ENCODE measurements at regions not wholly inside any gene's neighbourhood (a gene's known extent, or its start where the extent isn't known, plus 50 kb on each side); places are given as distances from the start of the nearest gene placed in this dataset.

- no peak for ATAC-seq
- TF ChIP-seq ZFP30 (CRISPR knock-in tag; IDR thresholded peaks at IDR 0.05) (no peak), TCF4 (CRISPR knock-in tag; IDR thresholded peaks at IDR 0.05; ENCODE audit: borderline replicate concordance) (no peak), BACH2 (CRISPR knock-in tag; IDR thresholded peaks at IDR 0.05; ENCODE audit: borderline replicate concordance) (no peak), RARB (CRISPR knock-in tag; IDR thresholded peaks at IDR 0.05) (no peak), ARNTL (CRISPR knock-in tag; IDR thresholded peaks at IDR 0.05; ENCODE audit: borderline replicate concordance, low read depth) (no peak), ISL1 (CRISPR knock-in tag; IDR thresholded peaks at IDR 0.05) (peak; percentile 46), CSRNP3 (CRISPR knock-in tag; IDR thresholded peaks at IDR 0.05) (no peak), ZC3H10 (CRISPR knock-in tag; IDR thresholded peaks at IDR 0.05) (no peak), ZFP3 (CRISPR knock-in tag; IDR thresholded peaks at IDR 0.05) (no peak)
Observed at GRCh38 chr7:84848219-84848973, 338.5 kb downstream of the SEMA3D start.

- ATAC-seq, result no peak
- TF ChIP-seq ZFP30 (CRISPR knock-in tag; IDR thresholded peaks at IDR 0.05) (no peak), ESRRG (CRISPR knock-in tag; IDR thresholded peaks at IDR 0.05) (no peak), POU6F1 (CRISPR knock-in tag; IDR thresholded peaks at IDR 0.05; ENCODE audit: borderline replicate concordance, low read depth) (no peak), CSRNP3 (CRISPR knock-in tag; IDR thresholded peaks at IDR 0.05) (no peak), GLIS3 (CRISPR knock-in tag; IDR thresholded peaks at IDR 0.05) (no peak), TCF4 (CRISPR knock-in tag; IDR thresholded peaks at IDR 0.05; ENCODE audit: borderline replicate concordance) (no peak)
Observed at GRCh38 chr7:84847790-84848189, 339.1 kb downstream of the SEMA3D start.

- ATAC-seq, result no peak
- TF ChIP-seq TSHZ2 (CRISPR knock-in tag; IDR thresholded peaks at IDR 0.05) (no peak), TCF4 (CRISPR knock-in tag; IDR thresholded peaks at IDR 0.05; ENCODE audit: borderline replicate concordance) (no peak), ZFP30 (CRISPR knock-in tag; IDR thresholded peaks at IDR 0.05) (no peak), ZNF70 (CRISPR knock-in tag; IDR thresholded peaks at IDR 0.05) (no peak)
Observed at GRCh38 chr7:84847038-84847437, 339.8 kb downstream of the SEMA3D start.

- no peak for ATAC-seq
- TF ChIP-seq PATZ1 (CRISPR knock-in tag; IDR thresholded peaks at IDR 0.05; ENCODE audit: borderline replicate concordance) (no peak), TCF4 (CRISPR knock-in tag; IDR thresholded peaks at IDR 0.05; ENCODE audit: borderline replicate concordance) (no peak), ZNF8 (CRISPR knock-in tag; IDR thresholded peaks at IDR 0.05) (no peak), ARNTL (CRISPR knock-in tag; IDR thresholded peaks at IDR 0.05; ENCODE audit: borderline replicate concordance, low read depth) (no peak)
Observed at GRCh38 chr7:84845971-84846370, 340.9 kb downstream of the SEMA3D start.
